HepG2 (cell line): ENCODE measurements at regions not wholly inside any gene's neighbourhood (a gene's known extent, or its start where the extent isn't known, plus 50 kb on each side); places are given as distances from the start of the nearest gene placed in this dataset.

Experiments used
- AKAP8 ChIP-seq: sonication (generic); formaldehyde crosslinking; IDR thresholded peaks from 2 replicates; pipeline ENCODE4 v1.5.1; 2020; ENCODE audit warnings: mild to moderate bottlenecking, missing genetic modification reagents
- KDM1A ChIP-seq: IDR thresholded peaks from 2 replicates; pipeline ENCODE4 v1.6.1; 2016; ENCODE audit warnings: missing compliant biosample characterization
- MYPOP ChIP-seq: sonication (generic); formaldehyde crosslinking; IDR thresholded peaks from 2 replicates; pipeline ENCODE4 v1.8.1; 2023; ENCODE audit warnings: mild to moderate bottlenecking, moderate library complexity, missing genetic modification reagents
- REST ChIP-seq, 2 experiments: IDR thresholded peaks; 2 replicates each; pipeline ENCODE4 v1.6.1; 2011 to 2012; ENCODE audit warnings: low read length in 2 of 2, borderline replicate concordance in 1 of 2, low read depth in 1 of 2, mild to moderate bottlenecking in 1 of 2, moderate library complexity in 1 of 2
- TBX3 ChIP-seq: fragments of 450-650 bp; IDR thresholded peaks from 2 replicates; pipeline ENCODE4 v1.6.1; 2017; ENCODE audit warnings: antibody characterized with exemption, mild to moderate bottlenecking, inconsistent platforms, borderline replicate concordance
- TOE1 ChIP-seq: sonication (generic); formaldehyde crosslinking; IDR thresholded peaks from 2 replicates; pipeline ENCODE4 v1.4.0; 2020; ENCODE audit warnings: mild to moderate bottlenecking, missing genetic modification reagents
- TP53 ChIP-seq: sonication (generic); formaldehyde crosslinking; conservative IDR thresholded peaks from 2 replicates; pipeline ENCODE4 v1.4.0; 2020; ENCODE audit warnings: missing genetic modification reagents
- ZBTB14 ChIP-seq: sonication (generic); formaldehyde crosslinking; IDR thresholded peaks from 2 replicates; pipeline ENCODE4 v1.4.0; 2020; ENCODE audit warnings: missing genetic modification reagents
- ZNF205 ChIP-seq: IDR thresholded peaks from 2 replicates; pipeline ENCODE4 v1.6.1; 2018; ENCODE audit warnings: missing biosample characterization, missing genetic modification reagents
- ZNF318 ChIP-seq: sonication (generic); formaldehyde crosslinking; IDR thresholded peaks from 2 replicates; pipeline ENCODE4 v1.4.0; 2020; ENCODE audit warnings: mild to moderate bottlenecking, missing genetic modification reagents
- ZNF549 ChIP-seq: sonication (generic); formaldehyde crosslinking; IDR thresholded peaks from 2 replicates; pipeline ENCODE4 v1.5.0; 2020; ENCODE audit warnings: missing genetic modification reagents
- ZSCAN20 ChIP-seq: sonication (generic); formaldehyde crosslinking; IDR thresholded peaks from 2 replicates; pipeline ENCODE4 v1.4.0; 2020; ENCODE audit warnings: missing genetic modification reagents, mild to moderate bottlenecking, borderline replicate concordance
- ZSCAN9 ChIP-seq: IDR thresholded peaks from 2 replicates; pipeline ENCODE4 v1.6.1; 2016; ENCODE audit warnings: borderline replicate concordance

GRCh38 chr14:89041257-89041582, 216.8 kb downstream of the TTC8 start (continued):
- no peak for TF ChIP-seq ZNF318 (CRISPR knock-in tag)
- no peak for TF ChIP-seq ZBTB14
- no peak for TF ChIP-seq AKAP8
- no peak; the same call in 1 of the 2 replicates for TF ChIP-seq TBX3
- no peak for TF ChIP-seq ZSCAN9
- TF ChIP-seq ZSCAN20 (CRISPR knock-in tag), result no peak
- TF ChIP-seq MYPOP (CRISPR knock-in tag), result no peak
- TF ChIP-seq ZNF205 (CRISPR knock-in tag), result no peak
- TF ChIP-seq TP53 (CRISPR knock-in tag), result no peak
- TF ChIP-seq REST (IDR thresholded peaks at IDR 0.05; ENCODE audit: borderline replicate concordance in 1 of 2, low read depth in 1 of 2, low read length in 2 of 2), result no peak
- no peak for TF ChIP-seq KDM1A (CRISPR knock-in tag)
- no peak for TF ChIP-seq TOE1 (CRISPR knock-in tag)
- no peak for TF ChIP-seq ZNF549
